Bronchial epithelial cell (primary cell): ENCODE measurements at regions not wholly inside any gene's neighbourhood (a gene's known extent, or its start where the extent isn't known, plus 50 kb on each side); places are given as distances from the start of the nearest gene placed in this dataset.

Experiments used
- DNase-seq: peaks from one replicate; pipeline ENCODE4 v3.0.0-alpha.2; 2010; ENCODE audit warnings: low read depth
- FAIRE-seq: peaks from 2 replicates; lab custom pipeline; 2011; peaks lifted over from hg19 to GRCh38; lab: Jason Lieb, UNC
- H3K27me3 ChIP-seq: 2 replicates; pipeline ENCODE4 v1.5.1; 2011; ENCODE audit warnings: low read length; ENCODE audit not compliant: control insufficient read depth, insufficient read depth
- H3K36me3 ChIP-seq: 2 replicates; pipeline ENCODE4 v1.5.1; 2011; ENCODE audit warnings: low read length; ENCODE audit not compliant: control insufficient read depth, insufficient read depth
- H3K4me3 ChIP-seq: 2 replicates; pipeline ENCODE4 v1.5.1; 2011; ENCODE audit warnings: mild to moderate bottlenecking, low read depth, low read length, control low read depth
- TF ChIP-seq, protein P1 (sequence below): IDR thresholded peaks from 2 replicates; pipeline ENCODE4 v1.5.1; 2011; ENCODE audit warnings: mild to moderate bottlenecking, moderate library complexity, low read length, control low read depth, inconsistent platforms; ENCODE audit not compliant: insufficient read depth, severe bottlenecking

GRCh38 chr4:81606166-81606565 is 134.5 kb upstream of the RASGEF1B start:
- TF ChIP-seq, protein P1, sequence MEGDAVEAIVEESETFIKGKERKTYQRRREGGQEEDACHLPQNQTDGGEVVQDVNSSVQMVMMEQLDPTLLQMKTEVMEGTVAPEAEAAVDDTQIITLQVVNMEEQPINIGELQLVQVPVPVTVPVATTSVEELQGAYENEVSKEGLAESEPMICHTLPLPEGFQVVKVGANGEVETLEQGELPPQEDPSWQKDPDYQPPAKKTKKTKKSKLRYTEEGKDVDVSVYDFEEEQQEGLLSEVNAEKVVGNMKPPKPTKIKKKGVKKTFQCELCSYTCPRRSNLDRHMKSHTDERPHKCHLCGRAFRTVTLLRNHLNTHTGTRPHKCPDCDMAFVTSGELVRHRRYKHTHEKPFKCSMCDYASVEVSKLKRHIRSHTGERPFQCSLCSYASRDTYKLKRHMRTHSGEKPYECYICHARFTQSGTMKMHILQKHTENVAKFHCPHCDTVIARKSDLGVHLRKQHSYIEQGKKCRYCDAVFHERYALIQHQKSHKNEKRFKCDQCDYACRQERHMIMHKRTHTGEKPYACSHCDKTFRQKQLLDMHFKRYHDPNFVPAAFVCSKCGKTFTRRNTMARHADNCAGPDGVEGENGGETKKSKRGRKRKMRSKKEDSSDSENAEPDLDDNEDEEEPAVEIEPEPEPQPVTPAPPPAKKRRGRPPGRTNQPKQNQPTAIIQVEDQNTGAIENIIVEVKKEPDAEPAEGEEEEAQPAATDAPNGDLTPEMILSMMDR: no peak
- H3K4me3 ChIP-seq: no peak overlapping the region
- DNase-seq: no peak
- no peaks in the 10 kb centered on the region for H3K36me3 ChIP-seq
- no peak for FAIRE-seq
- no peaks in the 10 kb centered on the region for H3K27me3 ChIP-seq

DNA sequence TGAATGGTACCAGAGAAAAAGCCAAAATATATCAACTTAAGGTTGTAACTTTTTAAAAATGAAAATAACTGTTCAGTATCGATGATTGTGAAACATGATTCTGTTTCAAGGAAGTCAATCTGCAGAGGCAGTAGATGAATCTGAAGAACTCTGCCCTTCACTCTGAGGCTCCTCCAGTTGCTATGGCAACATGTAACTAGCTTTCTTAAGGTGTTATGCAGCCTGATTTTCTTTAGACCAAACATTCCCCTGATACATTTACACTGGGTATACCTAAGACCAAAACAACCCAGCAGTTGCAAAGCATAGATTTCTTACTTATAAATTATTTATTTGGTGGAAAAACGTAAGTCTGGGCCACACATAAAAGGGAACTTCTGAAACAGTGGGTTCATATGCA is 133.6 kb upstream of the RASGEF1B start:
- DNase-seq (no peak), FAIRE-seq (no peak)
- no peaks in the 10 kb centered on the region for H3K27me3 ChIP-seq

DNA sequence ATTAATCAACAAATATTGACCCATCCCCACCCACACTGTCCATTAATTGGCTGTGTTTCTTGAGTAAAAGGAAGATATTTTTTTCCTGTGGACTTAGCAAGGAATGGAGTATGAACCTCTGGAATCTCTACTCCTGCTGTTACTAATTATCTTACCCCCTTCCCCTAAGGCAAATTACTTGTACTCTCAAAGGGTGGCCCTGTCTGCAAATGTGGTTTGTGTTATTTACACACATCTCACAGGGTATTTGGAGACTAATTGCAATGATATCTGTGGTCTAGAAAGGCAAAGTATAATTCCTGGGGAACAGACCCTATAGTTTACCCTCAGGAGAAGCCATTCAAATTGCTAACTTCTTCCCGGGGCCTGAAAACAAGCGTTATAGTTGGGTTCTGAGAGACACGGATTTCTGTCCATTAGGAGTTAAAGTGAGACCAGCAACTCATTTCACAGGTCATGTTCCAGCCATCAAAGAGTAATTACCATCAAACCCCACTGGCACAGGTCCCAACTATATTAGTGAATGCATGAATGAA is 133.0 kb upstream of the RASGEF1B start:
- no peaks in the 10 kb centered on the region for H3K27me3 ChIP-seq
- TF ChIP-seq, protein P1: no peak
- no peaks in the 10 kb centered on the region for H3K36me3 ChIP-seq
- no peak overlapping the region for H3K4me3 ChIP-seq
- FAIRE-seq: no peak
- no peak for DNase-seq

More for the DNA sequence above, 133.6 kb upstream of the RASGEF1B start:
- Histone ChIP-seq H3K4me3 (no peak overlapping the region), H3K36me3 (no peaks in the 10 kb centered on the region)
- TF ChIP-seq, protein P1: no peak

DNA sequence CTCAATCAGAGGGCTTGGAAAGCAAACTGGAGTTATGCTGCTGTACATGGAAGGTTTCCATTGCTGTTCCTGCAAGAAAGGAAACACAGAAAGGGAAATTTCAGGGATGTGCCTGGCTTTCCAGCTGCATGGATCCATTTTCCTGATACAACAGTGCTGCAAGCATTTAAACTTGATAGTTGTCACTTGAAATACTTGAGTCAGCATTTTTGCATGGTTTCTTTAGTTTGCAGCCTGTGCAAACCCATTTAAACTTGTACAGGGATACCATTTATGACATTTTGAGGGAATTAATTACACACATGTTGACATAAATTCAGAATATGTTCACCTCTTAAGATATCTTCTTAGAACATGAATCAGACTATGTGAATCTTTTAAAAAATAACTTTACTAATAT is 131.1 kb upstream of the RASGEF1B start:
- Histone ChIP-seq H3K27me3 (no peaks in the 10 kb centered on the region), H3K36me3 (no peaks in the 10 kb centered on the region), H3K4me3 (no peak overlapping the region)
- FAIRE-seq (no peak), DNase-seq (no peak)
- TF ChIP-seq, protein P1: no peak

- no peak overlapping the region for H3K4me3 ChIP-seq
- H3K27me3 ChIP-seq: no peaks in the 10 kb centered on the region
- TF ChIP-seq, protein P1: no peak
- no peak for DNase-seq
- no peaks in the 10 kb centered on the region for H3K36me3 ChIP-seq
- FAIRE-seq: no peak
These were observed 129.6 kb upstream of the RASGEF1B start for GRCh38 chr4:81601358-81601694.
